Fibroblast of skin of back (primary cell): ENCODE measurements at regions not wholly inside any gene's neighbourhood (a gene's known extent, or its start where the extent isn't known, plus 50 kb on each side); places are given as distances from the start of the nearest gene placed in this dataset.
A peak's percentile ranks its signal among the peaks of the same experiment; 100 is the strongest.
"Not testable (repeated sequence)": the region's sequence is repeated elsewhere in the genome, so short reads cannot be mapped to it uniquely, and the experiment has no call there.

ENCODE experiments used
- DNase-seq: peaks from one replicate; pipeline ENCODE4 v3.0.0-alpha.2; 2013

DNA sequence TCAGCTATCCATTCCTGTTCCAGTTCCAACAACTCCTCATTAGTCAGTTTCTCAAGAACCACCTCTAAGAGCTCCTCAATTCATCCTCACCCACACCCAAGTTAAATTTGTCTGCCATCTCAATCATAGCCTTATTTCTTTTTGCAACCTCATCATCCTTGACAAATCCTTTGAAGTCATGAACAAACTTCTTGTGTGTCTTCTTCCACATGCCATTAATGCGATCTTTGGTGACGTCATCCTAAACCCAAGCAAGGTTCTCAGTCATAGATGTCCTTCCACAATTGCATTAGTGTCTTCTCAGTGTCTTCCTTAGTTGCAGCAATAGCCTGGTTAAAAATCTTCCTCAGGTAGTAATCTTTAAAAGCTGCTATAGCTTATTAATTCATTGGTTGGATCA is 71.2 kb upstream of the FSIP2 start:
- no peak for DNase-seq

DNA sequence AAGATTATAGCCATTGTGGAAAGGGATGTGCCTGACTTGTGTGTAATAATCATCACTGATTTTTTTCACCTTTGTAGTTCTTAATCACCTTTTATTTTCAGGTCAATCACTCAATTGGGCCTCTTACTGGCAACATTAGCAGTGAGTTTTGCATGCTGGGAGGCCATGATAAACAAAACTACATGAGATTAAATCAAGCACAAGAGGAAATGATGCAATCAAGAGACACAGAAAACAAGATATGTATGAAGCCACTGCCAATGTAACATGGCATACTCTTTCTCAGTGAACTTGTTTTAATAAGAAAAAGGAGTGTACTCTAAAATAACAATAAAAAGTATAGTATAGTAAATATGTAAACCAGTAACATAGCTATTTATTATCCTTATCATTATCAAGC is 69.9 kb upstream of the FSIP2 start:
- DNase-seq, result peak; percentile 23

- DNase-seq, result no peak
Observed at GRCh38 chr2:185674232-185674631, 64.4 kb upstream of the FSIP2 start.

DNA sequence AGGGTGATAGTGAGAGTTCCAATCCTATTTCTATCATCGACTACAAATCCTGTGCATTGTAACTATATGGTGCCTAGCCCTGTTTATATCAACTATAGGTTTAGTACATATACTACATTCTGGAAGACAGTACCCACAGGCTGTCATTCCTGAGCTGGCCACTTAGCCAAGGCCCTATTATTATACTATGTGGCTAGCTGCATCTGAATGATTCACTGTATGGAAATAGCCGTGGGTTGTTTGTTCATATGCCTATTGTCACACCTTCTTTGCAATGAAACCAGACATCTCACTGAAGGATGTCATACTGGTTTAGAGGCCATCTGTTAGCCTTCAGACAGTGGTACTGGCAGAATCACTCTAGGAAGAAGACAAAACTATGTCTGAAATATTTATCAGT is 62.3 kb upstream of the FSIP2 start:
- no peak for DNase-seq

DNA sequence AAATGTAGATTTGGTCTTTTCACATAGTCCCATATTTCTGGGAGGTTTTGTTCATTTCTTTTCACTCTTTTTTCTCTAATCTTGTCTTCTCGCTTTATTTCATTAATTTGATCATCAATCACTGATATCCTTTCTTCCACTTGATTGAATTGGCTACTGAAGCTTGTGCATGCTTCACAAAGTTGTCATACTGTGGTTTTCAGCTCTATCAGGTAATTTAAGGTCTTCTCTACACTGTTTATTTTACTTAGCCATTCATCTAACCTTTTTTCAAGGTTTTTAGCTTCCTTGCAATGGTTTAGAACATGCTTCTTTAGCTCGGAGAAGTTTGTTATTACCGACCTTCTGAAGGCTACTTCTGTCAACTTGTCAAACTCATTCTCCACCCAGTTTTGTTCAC is 51.6 kb upstream of the FSIP2 start:
- DNase-seq, result not testable (repeated sequence)

DNA sequence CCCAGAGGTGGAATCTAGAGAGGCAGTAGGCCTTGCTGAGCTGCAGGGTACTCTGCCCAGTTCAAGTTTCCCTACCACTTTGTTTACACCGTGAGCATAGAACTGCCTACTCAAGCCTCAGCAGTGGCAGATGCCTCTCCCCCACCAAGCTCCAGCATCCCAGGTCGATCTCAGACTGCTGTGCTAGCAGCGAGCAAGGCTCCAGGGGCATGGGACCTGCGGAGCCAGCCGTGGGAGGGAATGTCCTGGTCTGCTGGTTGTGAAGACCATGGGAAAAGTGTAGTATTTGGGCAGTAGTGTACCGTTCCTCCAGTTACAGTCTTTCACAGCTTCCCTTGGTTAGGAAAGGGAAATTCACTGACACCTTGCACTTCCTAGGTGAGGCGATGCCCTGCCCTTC is 50.6 kb upstream of the FSIP2 start:
- DNase-seq, result no peak
